ENCODE measurements at regions not wholly inside any gene's neighbourhood (a gene's known extent, or its start where the extent isn't known, plus 50 kb on each side); places are given as distances from the start of the nearest gene placed in this dataset.

GRCh38 chr9:99590410-99590809 lies 231.3 kb upstream of the NR4A3 start:
- no peak overlapping the region for H3K27ac ChIP-seq
- TF ChIP-seq EP300 (IDR thresholded peaks at IDR 0.05) (no peak), POLR2A (IDR thresholded peaks at IDR 0.05) (no peak), POLR2AphosphoS5 (IDR thresholded peaks at IDR 0.05) (no peak), CTCF (IDR thresholded peaks at IDR 0.05) (no peak)

GRCh38 chr9:99590840-99591239 lies 230.8 kb upstream of the NR4A3 start:
- Histone ChIP-seq H3K27ac (no peak overlapping the region), H3K4me1 (no peaks in the 10 kb centered on the region), H3K36me3 (no peaks in the 10 kb centered on the region), H3K9me3 (no peaks in the 10 kb centered on the region), H3K4me3 (no peak overlapping the region), H3K27me3 (no peaks in the 10 kb centered on the region)
- TF ChIP-seq CTCF (IDR thresholded peaks at IDR 0.05) (no peak), EP300 (IDR thresholded peaks at IDR 0.05) (no peak), POLR2AphosphoS5 (IDR thresholded peaks at IDR 0.05) (no peak), POLR2A (IDR thresholded peaks at IDR 0.05) (no peak)
- no peak for DNase-seq
- 34 to 45% methylated on average over 1 of the region's 1 CpG for WGBS, 2 donors
- intact Hi-C loops (cut with DNase I): no loop called here

More at GRCh38 chr9:99590410-99590809, 231.3 kb upstream of the NR4A3 start:
- intact Hi-C loops (cut with DNase I): no loop called here
- Histone ChIP-seq H3K4me3 (no peak overlapping the region), H3K9me3 (no peaks in the 10 kb centered on the region), H3K27me3 (no peaks in the 10 kb centered on the region), H3K36me3 (no peaks in the 10 kb centered on the region), H3K4me1 (no peaks in the 10 kb centered on the region)
- no peak for DNase-seq

GRCh38 chr9:99591770-99592169 lies 229.9 kb upstream of the NR4A3 start:
- no peak for TF ChIP-seq EP300 (IDR thresholded peaks at IDR 0.05)
- TF ChIP-seq POLR2AphosphoS5 (IDR thresholded peaks at IDR 0.05): no peak
- TF ChIP-seq POLR2A (IDR thresholded peaks at IDR 0.05): no peak
- no peak for TF ChIP-seq CTCF (IDR thresholded peaks at IDR 0.05)
- Histone ChIP-seq H3K4me3 (no peak overlapping the region), H3K36me3 (no peaks in the 10 kb centered on the region), H3K9me3 (no peaks in the 10 kb centered on the region), H3K27ac (no peak overlapping the region), H3K27me3 (no peaks in the 10 kb centered on the region), H3K4me1 (no peaks in the 10 kb centered on the region)
- intact Hi-C loops (cut with DNase I): no loop called here
- DNase-seq: no peak
- 93 to 95% methylated on average over 2 of the region's 2 CpGs for WGBS, 2 donors

- Histone ChIP-seq H3K27me3 (no peaks in the 10 kb centered on the region), H3K27ac (no peak overlapping the region), H3K36me3 (no peaks in the 10 kb centered on the region), H3K9me3 (no peaks in the 10 kb centered on the region), H3K4me3 (no peak overlapping the region), H3K4me1 (no peaks in the 10 kb centered on the region)
- intact Hi-C loops (cut with DNase I): no loop called here
- no peak for TF ChIP-seq CTCF (IDR thresholded peaks at IDR 0.05)
- no peak for TF ChIP-seq POLR2AphosphoS5 (IDR thresholded peaks at IDR 0.05)
- TF ChIP-seq EP300 (IDR thresholded peaks at IDR 0.05): no peak
- TF ChIP-seq POLR2A (IDR thresholded peaks at IDR 0.05): no peak
- DNase-seq: no peak
- WGBS, 2 donors: 59 to 64% methylated on average over 4 of the region's 4 CpGs
Measured at GRCh38 chr9:99592834-99593574, 228.7 kb upstream of the NR4A3 start.

- DNase-seq: no peak
- TF ChIP-seq POLR2AphosphoS5 (IDR thresholded peaks at IDR 0.05): no peak
- TF ChIP-seq POLR2A (IDR thresholded peaks at IDR 0.05): no peak
- TF ChIP-seq CTCF (IDR thresholded peaks at IDR 0.05): no peak
- TF ChIP-seq EP300 (IDR thresholded peaks at IDR 0.05): no peak
- 35 to 50% methylated on average over 2 of the region's 2 CpGs for WGBS, 2 donors
- Histone ChIP-seq H3K9me3 (no peaks in the 10 kb centered on the region), H3K27me3 (no peaks in the 10 kb centered on the region), H3K4me1 (no peaks in the 10 kb centered on the region), H3K4me3 (no peak overlapping the region), H3K27ac (no peak overlapping the region), H3K36me3 (no peaks in the 10 kb centered on the region)
- intact Hi-C loops (cut with DNase I): no loop called here
Measured at GRCh38 chr9:99593610-99594009, 228.1 kb upstream of the NR4A3 start.
